Hepatocyte (in vitro differentiated cells): ENCODE measurements at regions not wholly inside any gene's neighbourhood (a gene's known extent, or its start where the extent isn't known, plus 50 kb on each side); places are given as distances from the start of the nearest gene placed in this dataset.

Source experiments
- DNase-seq: peaks from one replicate; pipeline ENCODE4 v3.0.0-alpha.2; 2016; ENCODE audit warnings: low spot score
- H2AFZ ChIP-seq: fragments of 200-600 bp; sonication (generic); 2 replicates; pipeline ENCODE4 v1.6.0; 2016; ENCODE audit warnings: antibody characterized with exemption, mild to moderate bottlenecking
- H3K27ac ChIP-seq: fragments of 200-600 bp; sonication (generic); 2 replicates; pipeline ENCODE4 v1.5.1; 2016; ENCODE audit warnings: mild to moderate bottlenecking
- H3K27me3 ChIP-seq: fragments of 200-600 bp; sonication (generic); 2 replicates; pipeline ENCODE4 v1.6.1; 2016
- H3K36me3 ChIP-seq: fragments of 200-600 bp; sonication (generic); replicated peaks from 2 replicates; pipeline ENCODE4 v1.5.1; 2016; ENCODE audit warnings: low read depth; ENCODE audit not compliant: insufficient read depth
- H3K4me1 ChIP-seq: fragments of 200-600 bp; sonication (generic); 2 replicates; pipeline ENCODE4 v1.5.1; 2016; ENCODE audit warnings: mild to moderate bottlenecking, moderate library complexity; ENCODE audit not compliant: insufficient read depth
- H3K4me2 ChIP-seq: fragments of 200-600 bp; sonication (generic); 2 replicates; pipeline ENCODE4 v1.6.0; 2016
- H3K4me3 ChIP-seq: fragments of 200-600 bp; sonication (generic); 2 replicates; pipeline ENCODE4 v1.5.1; 2016; ENCODE audit warnings: mild to moderate bottlenecking
- H3K79me2 ChIP-seq: fragments of 200-600 bp; sonication (generic); 2 replicates; pipeline ENCODE4 v1.6.0; 2017; ENCODE audit warnings: mild to moderate bottlenecking
- H3K9me2 ChIP-seq: fragments of 200-600 bp; sonication (generic); replicated peaks from 2 replicates; pipeline ENCODE4 v1.6.0; 2017; ENCODE audit warnings: mild to moderate bottlenecking; ENCODE audit not compliant: insufficient read depth
- H3K9me3 ChIP-seq: fragments of 200-600 bp; sonication (generic); 2 replicates; pipeline ENCODE4 v1.5.1; 2016; ENCODE audit warnings: low read depth, mild to moderate bottlenecking
- H4K20me1 ChIP-seq: fragments of 200-600 bp; sonication (generic); 2 replicates; pipeline ENCODE4 v1.6.0; 2016; ENCODE audit warnings: mild to moderate bottlenecking; ENCODE audit not compliant: insufficient read depth, poor library complexity, severe bottlenecking
- CTCF ChIP-seq: fragments of 200-600 bp; sonication (generic); IDR thresholded peaks from 2 replicates; pipeline ENCODE4 v1.5.1; 2016; ENCODE audit warnings: antibody characterized with exemption, mild to moderate bottlenecking; ENCODE audit not compliant: poor library complexity
- EZH2 ChIP-seq: fragments of 200-600 bp; sonication (generic); IDR thresholded peaks from 2 replicates; pipeline ENCODE4 v1.6.1; 2016; ENCODE audit warnings: antibody characterized with exemption, mild to moderate bottlenecking, borderline replicate concordance
- EZH2phosphoT487 ChIP-seq: fragments of 200-600 bp; sonication (generic); IDR thresholded peaks from one replicate; pipeline ENCODE4 v1.6.1; 2018; ENCODE audit warnings: antibody characterized with exemption, mild to moderate bottlenecking, low read depth, moderate library complexity; ENCODE audit not compliant: unreplicated experiment, severe bottlenecking
- WGBS: methylation state at CpG from one replicate; pipeline ENCODE4 v1.1.6; 2016; ENCODE audit warnings: low lambda C conversion rate; ENCODE audit errors: missing lambda C conversion rate; 5-methylcytosine and 5-hydroxymethylcytosine counted together

- H3K4me2 ChIP-seq: no peak overlapping the region
- DNase-seq: no peak
- WGBS: 85% methylated on average over 10 of the region's 10 CpGs
Observed at GRCh38 chr9:28747351-28747985, 1174.2 kb upstream of the C9orf72 start.

GRCh38 chr9:28750136-28750535 is 1176.9 kb upstream of the C9orf72 start:
- DNase-seq: no peak
- no peak overlapping the region for H3K4me2 ChIP-seq
- TF ChIP-seq CTCF: no peak

More at GRCh38 chr9:28747351-28747985, 1174.2 kb upstream of the C9orf72 start:
- Histone ChIP-seq H2AFZ (no peak overlapping the region), H3K27ac (no peak overlapping the region), H3K79me2 (no peaks in the 10 kb centered on the region), H3K9me3 (no peaks in the 10 kb centered on the region), H3K9me2 (no peaks in the 10 kb centered on the region), H3K36me3 (no peaks in the 10 kb centered on the region), H3K27me3 (no peaks in the 10 kb centered on the region), H3K4me1 (no peaks in the 10 kb centered on the region), H4K20me1 (no peaks in the 10 kb centered on the region), H3K4me3 (no peak overlapping the region)
- TF ChIP-seq EZH2phosphoT487 (no peak), CTCF (no peak), EZH2 (no peak)

GRCh38 chr9:28758341-28758740 is 1185.1 kb upstream of the C9orf72 start:
- DNase-seq: no peak
- Histone ChIP-seq H3K27ac (no peak overlapping the region), H3K9me2 (no peaks in the 10 kb centered on the region), H3K9me3 (no peaks in the 10 kb centered on the region), H2AFZ (no peak overlapping the region), H3K79me2 (no peaks in the 10 kb centered on the region), H3K4me2 (no peak overlapping the region), H3K4me3 (no peak overlapping the region), H3K27me3 (no peaks in the 10 kb centered on the region), H3K36me3 (no peaks in the 10 kb centered on the region), H3K4me1 (no peaks in the 10 kb centered on the region), H4K20me1 (no peaks in the 10 kb centered on the region)
- 62% methylated on average over 1 of the region's 1 CpG for WGBS
- TF ChIP-seq EZH2phosphoT487 (no peak), EZH2 (no peak), CTCF (no peak)

More at GRCh38 chr9:28750136-28750535, 1176.9 kb upstream of the C9orf72 start:
- Histone ChIP-seq H2AFZ (no peak overlapping the region), H3K36me3 (no peaks in the 10 kb centered on the region), H3K4me3 (no peak overlapping the region), H3K79me2 (no peaks in the 10 kb centered on the region), H3K27ac (no peak overlapping the region), H3K9me3 (no peaks in the 10 kb centered on the region), H3K4me1 (no peaks in the 10 kb centered on the region), H4K20me1 (no peaks in the 10 kb centered on the region), H3K27me3 (no peaks in the 10 kb centered on the region), H3K9me2 (no peaks in the 10 kb centered on the region)
- 87% methylated on average over 2 of the region's 2 CpGs for WGBS

GRCh38 chr9:28758971-28759370 is 1185.7 kb upstream of the C9orf72 start:
- no peaks in the 10 kb centered on the region for H3K9me3 ChIP-seq
- no peak overlapping the region for H2AFZ ChIP-seq
- H3K79me2 ChIP-seq: no peaks in the 10 kb centered on the region
- TF ChIP-seq EZH2phosphoT487: no peak
- no peak for TF ChIP-seq CTCF
- no peak for TF ChIP-seq EZH2
- no peaks in the 10 kb centered on the region for H3K27me3 ChIP-seq
- H3K9me2 ChIP-seq: no peaks in the 10 kb centered on the region
- WGBS: 78% methylated on average over 1 of the region's 1 CpG
- H3K4me2 ChIP-seq: no peak overlapping the region
- H3K27ac ChIP-seq: no peak overlapping the region
- no peaks in the 10 kb centered on the region for H3K36me3 ChIP-seq
- DNase-seq: no peak
- H3K4me1 ChIP-seq: no peaks in the 10 kb centered on the region
- H3K4me3 ChIP-seq: no peak overlapping the region
- no peaks in the 10 kb centered on the region for H4K20me1 ChIP-seq
